ENCODE measurements at regions not wholly inside any gene's neighbourhood (a gene's known extent, or its start where the extent isn't known, plus 50 kb on each side); places are given as distances from the start of the nearest gene placed in this dataset.

DNA sequence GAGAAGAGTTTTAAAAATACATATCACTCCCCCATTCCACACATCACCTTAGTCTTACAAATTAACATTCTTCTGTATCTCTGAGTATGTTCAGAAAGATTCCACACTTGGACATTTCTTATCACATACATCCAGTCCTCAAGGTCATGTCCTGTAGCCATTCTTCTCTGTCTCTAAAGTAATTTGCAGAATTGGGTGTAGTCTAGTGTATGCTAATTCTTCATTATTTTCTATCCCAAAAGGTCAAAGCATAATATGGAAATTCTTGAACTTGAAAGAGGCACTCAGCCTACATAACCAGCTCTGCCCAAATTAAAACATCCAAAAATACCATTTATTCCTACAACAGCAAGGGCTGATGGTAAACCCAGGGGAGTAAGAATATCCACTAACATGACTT is 286.0 kb downstream of the HAO1 start:
- TF ChIP-seq, protein P1, sequence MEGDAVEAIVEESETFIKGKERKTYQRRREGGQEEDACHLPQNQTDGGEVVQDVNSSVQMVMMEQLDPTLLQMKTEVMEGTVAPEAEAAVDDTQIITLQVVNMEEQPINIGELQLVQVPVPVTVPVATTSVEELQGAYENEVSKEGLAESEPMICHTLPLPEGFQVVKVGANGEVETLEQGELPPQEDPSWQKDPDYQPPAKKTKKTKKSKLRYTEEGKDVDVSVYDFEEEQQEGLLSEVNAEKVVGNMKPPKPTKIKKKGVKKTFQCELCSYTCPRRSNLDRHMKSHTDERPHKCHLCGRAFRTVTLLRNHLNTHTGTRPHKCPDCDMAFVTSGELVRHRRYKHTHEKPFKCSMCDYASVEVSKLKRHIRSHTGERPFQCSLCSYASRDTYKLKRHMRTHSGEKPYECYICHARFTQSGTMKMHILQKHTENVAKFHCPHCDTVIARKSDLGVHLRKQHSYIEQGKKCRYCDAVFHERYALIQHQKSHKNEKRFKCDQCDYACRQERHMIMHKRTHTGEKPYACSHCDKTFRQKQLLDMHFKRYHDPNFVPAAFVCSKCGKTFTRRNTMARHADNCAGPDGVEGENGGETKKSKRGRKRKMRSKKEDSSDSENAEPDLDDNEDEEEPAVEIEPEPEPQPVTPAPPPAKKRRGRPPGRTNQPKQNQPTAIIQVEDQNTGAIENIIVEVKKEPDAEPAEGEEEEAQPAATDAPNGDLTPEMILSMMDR (IDR thresholded peaks at IDR 0.05): no peak
- TF ChIP-seq POLR2A (IDR thresholded peaks at IDR 0.05) (no peak), EP300 (IDR thresholded peaks at IDR 0.05) (no peak)

All from sigmoid colon (tissue), 4 donors.